ENCODE measurements at regions not wholly inside any gene's neighbourhood (a gene's known extent, or its start where the extent isn't known, plus 50 kb on each side); places are given as distances from the start of the nearest gene placed in this dataset.
"Not testable (repeated sequence)": the region's sequence is repeated elsewhere in the genome, so short reads cannot be mapped to it uniquely, and the experiment has no call there.

GRCh38 chr14:106026026-106026425, 499.6 kb downstream of the TMEM121 start:
- no peak for DNase-seq

GRCh38 chr14:106027759-106028158, 501.4 kb downstream of the TMEM121 start:
- not testable (repeated sequence) for DNase-seq

GRCh38 chr14:106029959-106030358, 503.6 kb downstream of the TMEM121 start:
- DNase-seq: no peak

GRCh38 chr14:106037380-106037779, 511.0 kb downstream of the TMEM121 start:
- no peak for DNase-seq

GRCh38 chr14:106038263-106038662, 511.9 kb downstream of the TMEM121 start:
- no peak for DNase-seq

GRCh38 chr14:106039400-106039799, 513.0 kb downstream of the TMEM121 start:
- peak; percentile 2 for DNase-seq

GRCh38 chr14:106044515-106044914, 518.1 kb downstream of the TMEM121 start:
- DNase-seq: no peak

GRCh38 chr14:106044949-106045596, 518.7 kb downstream of the TMEM121 start:
- DNase-seq: no peak

GRCh38 chr14:106051796-106052195, 525.4 kb downstream of the TMEM121 start:
- DNase-seq: no peak

- DNase-seq: no peak
Observed at GRCh38 chr14:106055289-106055688, 528.9 kb downstream of the TMEM121 start.

- DNase-seq: no peak
Observed at GRCh38 chr14:106058342-106058741, 532.0 kb downstream of the TMEM121 start.

- no peak for DNase-seq
Observed at GRCh38 chr14:106060276-106060975, 534.0 kb downstream of the TMEM121 start.

- not testable (repeated sequence) for DNase-seq
Observed at GRCh38 chr14:106061877-106062500, 535.6 kb downstream of the TMEM121 start.

GRCh38 chr14:106062502-106063272, 536.3 kb downstream of the TMEM121 start:
- DNase-seq: no peak

- no peak for DNase-seq
Observed at GRCh38 chr14:106067935-106068334, 541.6 kb downstream of the TMEM121 start.

GRCh38 chr14:106069804-106070625, 543.6 kb downstream of the TMEM121 start:
- DNase-seq: no peak

- DNase-seq: no peak
Observed at GRCh38 chr14:106080922-106081321, 554.5 kb downstream of the TMEM121 start.

GRCh38 chr14:106081721-106082120, 555.3 kb downstream of the TMEM121 start:
- not testable (repeated sequence) for DNase-seq

- no peak for DNase-seq
Observed at GRCh38 chr14:106083082-106083481, 556.7 kb downstream of the TMEM121 start.

- DNase-seq: no peak
Observed at GRCh38 chr14:106087837-106088236, 561.5 kb downstream of the TMEM121 start.

GRCh38 chr14:106088860-106089259, 562.5 kb downstream of the TMEM121 start:
- not testable (repeated sequence) for DNase-seq

- no peak for DNase-seq
Observed at GRCh38 chr14:106094654-106095189, 568.3 kb downstream of the TMEM121 start.
